ENCODE measurements at regions not wholly inside any gene's neighbourhood (a gene's known extent, or its start where the extent isn't known, plus 50 kb on each side); places are given as distances from the start of the nearest gene placed in this dataset.

- no peaks in the 10 kb centered on the region for H3K36me3 ChIP-seq
- H3K9me3 ChIP-seq = no peaks in the 10 kb centered on the region
- ATAC-seq (no peak), DNase-seq (no peak)
- in situ Hi-C loops (cut with MboI; ENCODE audit: low sequenced_read_pairs in 4 of 4) = no loop called here
- intact Hi-C loops (cut with DNase I; ENCODE audit: low total_unique reads) = no loop called here
- no peak overlapping the region for H3K4me3 ChIP-seq
- TF ChIP-seq POLR2A (IDR thresholded peaks at IDR 0.05) (no peak), CTCF (IDR thresholded peaks at IDR 0.05 in 4 of 5, conservative IDR thresholded peaks at IDR 0.05 in 1 of 5) (no peak)
- H3K27me3 ChIP-seq = no peaks in the 10 kb centered on the region
- H3K27ac ChIP-seq = no peak overlapping the region
- no peaks in the 10 kb centered on the region for H3K4me1 ChIP-seq
Observed at GRCh38 chr9:1446671-1447070, 396.5 kb downstream of the DMRT2 start.

- no peak overlapping the region for H3K27ac ChIP-seq
- ATAC-seq (no peak), DNase-seq (no peak)
- intact Hi-C loops (cut with DNase I; ENCODE audit: low total_unique reads) = no loop called here
- no peaks in the 10 kb centered on the region for H3K4me1 ChIP-seq
- H3K27me3 ChIP-seq = no peaks in the 10 kb centered on the region
- no peak overlapping the region for H3K4me3 ChIP-seq
- no peaks in the 10 kb centered on the region for H3K36me3 ChIP-seq
- TF ChIP-seq POLR2A (IDR thresholded peaks at IDR 0.05) (no peak), CTCF (IDR thresholded peaks at IDR 0.05 in 4 of 5, conservative IDR thresholded peaks at IDR 0.05 in 1 of 5) (no peak)
- in situ Hi-C loops (cut with MboI; ENCODE audit: low sequenced_read_pairs in 4 of 4) = loop anchor here in 1 of 4 donors (10.0 kb wide), 1 partner anchor 59 kb away; no protein-coding TSS in a partner anchor
- no peaks in the 10 kb centered on the region for H3K9me3 ChIP-seq
Observed at GRCh38 chr9:1453636-1454035, 403.5 kb downstream of the DMRT2 start.

- TF ChIP-seq POLR2A (IDR thresholded peaks at IDR 0.05) = no peak
- no peak for TF ChIP-seq CTCF (IDR thresholded peaks at IDR 0.05 in 4 of 5, conservative IDR thresholded peaks at IDR 0.05 in 1 of 5)
- Histone ChIP-seq H3K36me3 (no peaks in the 10 kb centered on the region), H3K4me3 (no peak overlapping the region), H3K27ac (no peak overlapping the region), H3K9me3 (no peaks in the 10 kb centered on the region), H3K27me3 (no peaks in the 10 kb centered on the region), H3K4me1 (no peaks in the 10 kb centered on the region)
- in situ Hi-C loops (cut with MboI; ENCODE audit: low sequenced_read_pairs in 4 of 4) = loop anchor here in 1 of 4 donors (10.0 kb wide), 1 partner anchor 59 kb away; no protein-coding TSS in a partner anchor
- intact Hi-C loops (cut with DNase I; ENCODE audit: low total_unique reads) = no loop called here
- no peak for ATAC-seq
- no peak for DNase-seq
Observed at GRCh38 chr9:1454211-1454610, 404.1 kb downstream of the DMRT2 start.

GRCh38 chr9:1454616-1455347 is 404.6 kb downstream of the DMRT2 start:
- in situ Hi-C loops (cut with MboI; ENCODE audit: low sequenced_read_pairs in 4 of 4) = loop anchor here in 1 of 4 donors (10.0 kb wide), 1 partner anchor 60 kb away; no protein-coding TSS in a partner anchor
- intact Hi-C loops (cut with DNase I; ENCODE audit: low total_unique reads) = no loop called here
- TF ChIP-seq CTCF (IDR thresholded peaks at IDR 0.05 in 4 of 5, conservative IDR thresholded peaks at IDR 0.05 in 1 of 5) (no peak), POLR2A (IDR thresholded peaks at IDR 0.05) (no peak)
- Histone ChIP-seq H3K27ac (no peak overlapping the region), H3K36me3 (no peaks in the 10 kb centered on the region), H3K27me3 (no peaks in the 10 kb centered on the region), H3K9me3 (no peaks in the 10 kb centered on the region), H3K4me3 (no peak overlapping the region), H3K4me1 (no peaks in the 10 kb centered on the region)
- peak; percentile 60 to 68 for ATAC-seq
- peak; percentile 5 to 18 for DNase-seq
